Panc1 (cell line): ENCODE measurements at regions not wholly inside any gene's neighbourhood (a gene's known extent, or its start where the extent isn't known, plus 50 kb on each side); places are given as distances from the start of the nearest gene placed in this dataset.

ENCODE experiments used
- ATAC-seq: fragments of 200-7000 bp; cut with Tn5 transposase; 2 replicates; pipeline ENCODE4 v1.9.1; 2020; ENCODE audit warnings: mild to moderate bottlenecking, moderate library complexity
- BruUV-seq: library from RNA; stranded (reverse); fragments of 400-500 nt; replicated peaks from 2 replicates; lab custom pipeline; 2021; lab: Mats Ljungman, UMichigan
- CTCF ChIA-PET: fragments of 300-600 bp; sonication (Branson Sonifier 250); formaldehyde crosslinking; loops from one replicate; lab custom pipeline; 2022; ENCODE audit warnings: antibody characterized with exemption; lab: Charles Lee
- POLR2A ChIA-PET: fragments of 300-600 bp; sonication (Branson Sonifier 250); formaldehyde crosslinking; loops from one replicate; lab custom pipeline; 2022; ENCODE audit warnings: antibody characterized with exemption; lab: Charles Lee
- DNase-seq: peaks from one replicate; pipeline ENCODE4 v3.0.0-alpha.2; 2010; ENCODE audit warnings: low read depth, low spot score
- H3K27ac ChIP-seq: 2 replicates; pipeline ENCODE4 v1.5.1; 2011; ENCODE audit warnings: mild to moderate bottlenecking, low read length, inconsistent platforms
- H3K27me3 ChIP-seq: fragments of 200-500 bp; sonication (Bioruptor generic); 2 replicates; pipeline ENCODE4 v1.6.0; 2014; ENCODE audit warnings: low read length, inconsistent platforms; ENCODE audit not compliant: control insufficient read depth, insufficient read depth
- H3K36me3 ChIP-seq: fragments of 200-500 bp; sonication (Bioruptor generic); 2 replicates; pipeline ENCODE4 v1.5.1; 2014; ENCODE audit warnings: inconsistent platforms, mild to moderate bottlenecking, low read length, moderate library complexity; ENCODE audit not compliant: control insufficient read depth, insufficient read depth
- H3K4me1 ChIP-seq: 2 replicates; pipeline ENCODE4 v1.5.1; 2011; ENCODE audit warnings: inconsistent platforms, mild to moderate bottlenecking, low read length, moderate library complexity; ENCODE audit not compliant: control insufficient read depth, insufficient read depth
- H3K4me3 ChIP-seq, 2 experiments: 2 replicates each; pipeline ENCODE4 v1.5.1; 2011 to 2012; ENCODE audit warnings: low read depth in 2 of 2, low read length in 2 of 2, mild to moderate bottlenecking in 2 of 2, inconsistent platforms in 1 of 2, moderate library complexity in 1 of 2
- H3K9me3 ChIP-seq: fragments of 200-500 bp; sonication (Bioruptor generic); 2 replicates; pipeline ENCODE4 v1.5.1; 2014; ENCODE audit warnings: low read depth, mild to moderate bottlenecking, inconsistent platforms, low read length, moderate library complexity; ENCODE audit not compliant: control insufficient read depth, insufficient read depth
- POLR2AphosphoS5 ChIP-seq: IDR thresholded peaks from 2 replicates; pipeline ENCODE4 v1.6.1; 2012; ENCODE audit warnings: mild to moderate bottlenecking, low read depth, low read length, moderate library complexity
- SIN3A ChIP-seq: IDR thresholded peaks from 2 replicates; pipeline ENCODE4 v1.6.1; 2012; ENCODE audit warnings: low read depth, mild to moderate bottlenecking, low read length, moderate library complexity, borderline replicate concordance; ENCODE audit not compliant: insufficient read depth
- TCF7L2 ChIP-seq: IDR thresholded peaks from 2 replicates; pipeline ENCODE4 v1.6.1; 2011; ENCODE audit warnings: mild to moderate bottlenecking, low read depth, low read length, inconsistent platforms
- in situ Hi-C: cut with HindIII; loops from 2 replicates; pipeline ENCODE4 v1.10.0; 2016; ENCODE audit warnings: low sequenced_read_pairs, low pct_unique_long_range_greater_than_20kb
- intact Hi-C: fragments of 100-400 bp; cut with micrococcal nuclease; formaldehyde crosslinking; loops from one replicate; pipeline ENCODE4 v1.10.0; 2022; ENCODE audit not compliant: unreplicated experiment
- TF ChIP-seq, protein P1 (sequence below): fragments of 450-650 bp; IDR thresholded peaks from 2 replicates; pipeline ENCODE4 v1.5.1; 2017; ENCODE audit warnings: mild to moderate bottlenecking
- TF ChIP-seq, protein P2 (sequence below), 2 experiments: IDR thresholded peaks; 2 replicates each; pipeline ENCODE4 v1.6.1; 2011 to 2012; ENCODE audit warnings: low read depth in 2 of 2, control low read depth in 1 of 2, low read length in 1 of 2, mild to moderate bottlenecking in 1 of 2, moderate library complexity in 1 of 2; ENCODE audit not compliant: insufficient read depth in 1 of 2

DNA sequence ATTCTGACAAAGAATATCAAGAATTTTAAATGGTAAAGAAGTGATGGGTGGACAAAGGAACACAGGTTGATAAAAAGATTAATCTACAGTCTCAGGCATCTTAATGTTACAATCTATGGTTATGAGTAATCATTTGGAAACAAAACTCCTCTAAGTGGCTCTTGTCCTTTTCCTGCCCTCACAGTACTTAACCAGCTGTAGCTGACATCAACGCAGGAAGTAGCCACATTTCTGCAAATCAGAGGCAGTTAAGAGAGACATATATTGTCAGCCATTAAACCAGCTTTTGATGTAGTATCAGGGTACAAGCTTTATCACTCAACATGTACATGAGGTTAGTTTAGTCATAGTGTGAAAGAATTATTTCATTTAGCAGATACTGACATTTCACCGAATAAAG, 244.6 kb downstream of the NR4A2 start:
- no peak for DNase-seq
- no peaks in the 10 kb centered on the region for H3K36me3 ChIP-seq
- TF ChIP-seq, protein P1, sequence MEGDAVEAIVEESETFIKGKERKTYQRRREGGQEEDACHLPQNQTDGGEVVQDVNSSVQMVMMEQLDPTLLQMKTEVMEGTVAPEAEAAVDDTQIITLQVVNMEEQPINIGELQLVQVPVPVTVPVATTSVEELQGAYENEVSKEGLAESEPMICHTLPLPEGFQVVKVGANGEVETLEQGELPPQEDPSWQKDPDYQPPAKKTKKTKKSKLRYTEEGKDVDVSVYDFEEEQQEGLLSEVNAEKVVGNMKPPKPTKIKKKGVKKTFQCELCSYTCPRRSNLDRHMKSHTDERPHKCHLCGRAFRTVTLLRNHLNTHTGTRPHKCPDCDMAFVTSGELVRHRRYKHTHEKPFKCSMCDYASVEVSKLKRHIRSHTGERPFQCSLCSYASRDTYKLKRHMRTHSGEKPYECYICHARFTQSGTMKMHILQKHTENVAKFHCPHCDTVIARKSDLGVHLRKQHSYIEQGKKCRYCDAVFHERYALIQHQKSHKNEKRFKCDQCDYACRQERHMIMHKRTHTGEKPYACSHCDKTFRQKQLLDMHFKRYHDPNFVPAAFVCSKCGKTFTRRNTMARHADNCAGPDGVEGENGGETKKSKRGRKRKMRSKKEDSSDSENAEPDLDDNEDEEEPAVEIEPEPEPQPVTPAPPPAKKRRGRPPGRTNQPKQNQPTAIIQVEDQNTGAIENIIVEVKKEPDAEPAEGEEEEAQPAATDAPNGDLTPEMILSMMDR = no peak
- no peak for TF ChIP-seq POLR2AphosphoS5
- ChIA-PET POLR2A (no interaction called here), CTCF (no interaction called here)
- in situ Hi-C loops (no loop called here), intact Hi-C loops (no loop called here)
- H3K4me3 ChIP-seq = no peak overlapping the region
- no peak overlapping the region for H3K27ac ChIP-seq
- BruUV-seq = no TSS peak
- ATAC-seq = no peak
- no peaks in the 10 kb centered on the region for H3K27me3 ChIP-seq
- no peaks in the 10 kb centered on the region for H3K9me3 ChIP-seq
- no peaks in the 10 kb centered on the region for H3K4me1 ChIP-seq

DNA sequence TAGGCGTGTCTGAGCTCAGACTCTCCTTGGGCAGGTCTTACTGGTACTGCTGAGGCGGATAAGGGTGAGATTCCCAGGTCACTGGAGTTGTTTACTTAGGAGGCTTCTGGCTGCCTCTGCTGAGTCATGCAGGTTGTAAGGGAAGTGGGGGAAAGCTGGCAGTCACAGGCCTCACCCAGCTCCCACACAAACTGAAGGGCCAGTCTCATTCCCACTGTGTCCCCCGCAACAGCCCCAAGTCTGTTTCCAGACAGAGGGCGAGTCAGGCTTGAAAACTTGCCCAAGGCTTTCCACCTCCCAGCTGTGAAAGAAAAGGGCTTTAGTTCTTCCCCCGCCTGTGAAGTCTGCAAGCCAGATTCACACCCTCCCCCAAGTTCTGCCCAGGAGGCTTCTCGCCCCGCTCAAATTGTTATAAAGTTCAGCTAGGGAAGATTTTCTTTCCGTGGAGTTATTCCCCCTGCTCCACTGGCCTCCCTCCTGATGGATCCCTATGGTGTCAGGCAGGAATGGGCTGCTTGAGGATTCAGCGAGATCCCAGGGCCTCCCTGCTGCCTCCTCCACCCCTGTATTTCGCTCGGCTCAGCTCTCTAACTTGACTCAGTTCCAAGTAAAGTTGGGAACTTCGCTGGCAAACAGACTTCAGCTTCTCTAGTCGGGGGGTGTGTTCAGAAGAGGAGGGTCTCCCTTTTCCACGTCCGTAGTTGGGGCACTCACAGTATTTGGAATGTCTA, 248.6 kb downstream of the NR4A2 start:
- no peaks in the 10 kb centered on the region for H3K9me3 ChIP-seq
- CTCF ChIA-PET = no interaction called here

More for the DNA sequence above, 248.6 kb downstream of the NR4A2 start:
- no peak for ATAC-seq
- POLR2A ChIA-PET = no interaction called here
- Histone ChIP-seq H3K4me1 (no peaks in the 10 kb centered on the region), H3K27ac (no peak overlapping the region), H3K4me3 (no peak overlapping the region), H3K36me3 (no peaks in the 10 kb centered on the region), H3K27me3 (no peaks in the 10 kb centered on the region)
- intact Hi-C loops (no loop called here), in situ Hi-C loops (no loop called here)
- TF ChIP-seq, protein P1 = no peak
- no peak for TF ChIP-seq SIN3A
- TF ChIP-seq, protein P2, sequence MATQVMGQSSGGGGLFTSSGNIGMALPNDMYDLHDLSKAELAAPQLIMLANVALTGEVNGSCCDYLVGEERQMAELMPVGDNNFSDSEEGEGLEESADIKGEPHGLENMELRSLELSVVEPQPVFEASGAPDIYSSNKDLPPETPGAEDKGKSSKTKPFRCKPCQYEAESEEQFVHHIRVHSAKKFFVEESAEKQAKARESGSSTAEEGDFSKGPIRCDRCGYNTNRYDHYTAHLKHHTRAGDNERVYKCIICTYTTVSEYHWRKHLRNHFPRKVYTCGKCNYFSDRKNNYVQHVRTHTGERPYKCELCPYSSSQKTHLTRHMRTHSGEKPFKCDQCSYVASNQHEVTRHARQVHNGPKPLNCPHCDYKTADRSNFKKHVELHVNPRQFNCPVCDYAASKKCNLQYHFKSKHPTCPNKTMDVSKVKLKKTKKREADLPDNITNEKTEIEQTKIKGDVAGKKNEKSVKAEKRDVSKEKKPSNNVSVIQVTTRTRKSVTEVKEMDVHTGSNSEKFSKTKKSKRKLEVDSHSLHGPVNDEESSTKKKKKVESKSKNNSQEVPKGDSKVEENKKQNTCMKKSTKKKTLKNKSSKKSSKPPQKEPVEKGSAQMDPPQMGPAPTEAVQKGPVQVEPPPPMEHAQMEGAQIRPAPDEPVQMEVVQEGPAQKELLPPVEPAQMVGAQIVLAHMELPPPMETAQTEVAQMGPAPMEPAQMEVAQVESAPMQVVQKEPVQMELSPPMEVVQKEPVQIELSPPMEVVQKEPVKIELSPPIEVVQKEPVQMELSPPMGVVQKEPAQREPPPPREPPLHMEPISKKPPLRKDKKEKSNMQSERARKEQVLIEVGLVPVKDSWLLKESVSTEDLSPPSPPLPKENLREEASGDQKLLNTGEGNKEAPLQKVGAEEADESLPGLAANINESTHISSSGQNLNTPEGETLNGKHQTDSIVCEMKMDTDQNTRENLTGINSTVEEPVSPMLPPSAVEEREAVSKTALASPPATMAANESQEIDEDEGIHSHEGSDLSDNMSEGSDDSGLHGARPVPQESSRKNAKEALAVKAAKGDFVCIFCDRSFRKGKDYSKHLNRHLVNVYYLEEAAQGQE (IDR thresholded peaks at IDR 0.05; ENCODE audit: insufficient read depth in 1 of 2, low read depth in 2 of 2, low read length in 1 of 2) = no peak
- no peak for TF ChIP-seq POLR2AphosphoS5
- TF ChIP-seq TCF7L2 = no peak
- no peak for DNase-seq
- BruUV-seq = no TSS peak
